ENCODE measurements at regions not wholly inside any gene's neighbourhood (a gene's known extent, or its start where the extent isn't known, plus 50 kb on each side); places are given as distances from the start of the nearest gene placed in this dataset.

DNA sequence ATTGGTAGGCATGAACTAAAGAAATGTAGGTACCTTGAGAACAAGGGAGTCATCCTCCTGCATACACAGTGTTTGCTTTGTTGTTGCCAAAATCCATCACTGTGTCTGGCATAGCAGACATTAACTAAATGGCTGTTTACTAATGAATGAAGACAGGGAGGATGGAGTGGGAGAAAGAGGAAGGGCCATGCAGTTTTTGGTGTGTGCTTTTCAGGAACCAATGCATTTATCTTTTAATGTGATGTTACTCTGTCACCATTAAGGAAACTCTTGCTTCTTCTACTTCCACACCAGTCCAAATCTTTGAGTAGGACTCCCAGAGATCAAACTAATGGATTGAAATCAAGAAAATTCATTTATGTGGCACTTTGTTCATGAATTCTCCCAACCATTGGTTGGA, 55.6 kb upstream of the DUSP10 start:
- DNase-seq = no peak

DNA sequence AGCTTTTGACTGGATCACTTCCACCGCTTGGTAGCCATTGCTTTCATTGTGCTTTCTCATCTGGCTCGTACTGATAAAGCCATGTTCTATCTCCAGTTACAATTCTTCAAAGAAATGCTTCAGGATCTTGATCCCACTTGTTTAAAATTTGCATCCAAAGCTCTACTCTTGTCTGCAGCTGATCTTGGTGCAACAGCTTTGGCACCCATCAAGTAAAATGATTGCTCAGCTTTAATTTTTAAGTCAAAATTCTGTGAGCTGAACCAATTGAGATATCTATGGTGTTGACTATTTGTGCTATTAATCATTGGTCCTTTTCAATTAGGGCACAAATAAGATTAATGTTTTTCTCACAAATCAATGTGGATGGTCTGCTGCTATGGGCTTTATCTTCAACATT, 54.8 kb upstream of the DUSP10 start:
- no peak for DNase-seq

DNA sequence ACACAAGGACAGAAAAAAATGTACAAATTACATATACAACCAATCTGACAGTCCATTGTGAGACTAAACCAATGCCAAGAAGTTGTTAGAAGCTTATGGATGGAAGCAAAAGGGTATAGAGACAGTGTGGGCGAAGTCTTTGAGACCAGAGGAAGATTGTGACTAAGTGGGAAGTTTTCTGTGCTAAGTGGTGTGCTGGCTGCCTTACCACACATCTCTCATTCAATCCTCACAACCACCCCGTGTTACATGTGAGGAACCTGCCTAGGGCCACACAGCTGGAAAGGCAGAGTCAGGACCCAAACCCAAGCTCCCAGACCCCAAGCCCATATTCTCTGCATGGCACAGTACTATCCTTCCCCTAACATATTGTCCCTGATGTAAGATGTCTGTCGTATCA, 53.5 kb upstream of the DUSP10 start:
- DNase-seq = no peak

DNA sequence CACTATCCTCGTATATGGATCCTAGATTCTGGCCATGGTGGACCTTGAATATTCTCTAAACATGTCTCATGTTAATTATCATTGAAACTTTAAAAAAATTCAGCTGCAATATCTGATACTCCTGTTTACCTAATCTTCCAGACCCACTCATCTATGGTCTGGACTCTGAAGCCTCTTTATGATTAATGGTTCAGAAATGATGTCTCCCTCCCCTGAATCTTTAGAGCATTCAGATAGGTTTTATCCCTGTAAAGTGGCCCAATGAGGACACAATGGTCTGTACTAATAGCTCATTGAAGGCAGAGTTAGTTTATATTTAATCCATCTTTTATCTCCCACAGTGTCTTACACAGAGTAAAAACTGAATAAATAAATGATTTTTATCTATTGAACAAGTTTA, 53.0 kb upstream of the DUSP10 start:
- DNase-seq = no peak

GRCh38 chr1:221794079-221794670, 52.3 kb upstream of the DUSP10 start:
- DNase-seq = peak in 1 of 2 experiments; percentile 9

DNA sequence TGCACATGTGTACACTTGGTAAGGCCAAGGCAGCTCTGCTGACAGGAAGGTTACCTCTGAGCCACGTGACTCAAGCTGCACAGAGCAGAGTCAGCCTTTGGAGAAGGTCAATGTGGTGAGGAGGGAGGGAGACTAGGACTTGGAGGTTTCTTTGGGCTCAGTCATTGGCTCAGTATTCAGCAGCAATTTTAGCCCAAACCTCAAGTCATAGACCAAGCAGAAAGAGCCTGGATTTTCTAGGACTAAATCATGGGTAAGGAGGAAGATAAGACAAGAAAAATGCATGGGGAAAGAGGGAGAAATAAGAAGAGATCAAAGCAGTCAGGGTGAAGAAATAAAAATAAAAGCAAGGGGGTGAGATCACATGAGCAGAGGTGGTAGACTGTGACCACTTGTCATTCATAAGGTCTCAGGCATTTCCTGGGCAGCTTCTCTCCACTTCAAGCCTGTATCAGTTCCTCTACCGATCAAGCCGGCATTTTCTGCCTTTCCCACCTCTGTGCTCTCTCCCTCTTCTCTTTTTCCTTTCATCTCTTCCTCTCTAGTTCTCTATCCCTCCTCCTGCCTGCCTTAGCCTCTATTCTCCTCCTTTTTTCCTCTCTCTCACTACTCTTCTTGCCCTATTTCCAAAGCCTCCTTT, 51.7 kb upstream of the DUSP10 start:
- DNase-seq = no peak

- DNase-seq = no peak
These were observed 50.0 kb upstream of the DUSP10 start for GRCh38 chr1:221791846-221792245.
